K562 (cell line): ENCODE measurements at regions not wholly inside any gene's neighbourhood (a gene's known extent, or its start where the extent isn't known, plus 50 kb on each side); places are given as distances from the start of the nearest gene placed in this dataset.

Experiments used
- ATAC-seq: fragments of 200-7000 bp; cut with Tn5 transposase; 3 replicates; pipeline ENCODE4 v1.9.1; 2020; ENCODE audit warnings: moderate library complexity
- BruUV-seq: library from RNA; stranded (reverse); fragments of 400-500 nt; replicated peaks from 2 replicates; lab custom pipeline; 2021; lab: Mats Ljungman, UMichigan
- CTCF ChIA-PET: fragments of 300-600 bp; formaldehyde crosslinking; extraction: SDS; loops from one replicate; lab custom pipeline; 2021; ENCODE audit warnings: low intra/inter-chr PET ratio; lab: Yijun Ruan, JAX
- POLR2A ChIA-PET: fragments of 300-600, 350-650 bp; sonication (Branson Sonifier 250); formaldehyde crosslinking; extraction: SDS; loops from one replicate; lab custom pipeline; 2021; ENCODE audit warnings: antibody characterized with exemption, inconsistent platforms; lab: Yijun Ruan, JAX
- DNase-seq, 4 experiments: peaks; one replicate each; pipeline versions ENCODE4 v3.0.0 to v3.0.0-alpha.2; 2011 to 2018; ENCODE audit warnings: low spot score in 3 of 4, mixed read lengths in 3 of 4; ENCODE audit errors: extremely low read depth in 1 of 4
- FAIRE-seq: peaks from 2 replicates; lab custom pipeline; 2011; peaks lifted over from hg19 to GRCh38; lab: Jason Lieb, UNC
- H2AFZ ChIP-seq: 2 replicates; pipeline ENCODE4 v1.6.0; 2011; ENCODE audit warnings: low read depth, low read length, control low read depth, inconsistent platforms
- H3K27ac ChIP-seq: fragments of 200-600 bp; 3 replicates; pipeline ENCODE4 v1.8.0; 2011; ENCODE audit warnings: low read depth, mild to moderate bottlenecking, control low read depth, inconsistent platforms, low read length, moderate library complexity, mixed read lengths; ENCODE audit errors: extremely low read depth
- H3K27me3 ChIP-seq, 2 experiments: fragments of 300-600 bp in 1 of 2; 2 replicates in 1 of 2; 3 replicates in 1 of 2; pipeline versions ENCODE4 v1.6.0 to v1.8.0; 2011; ENCODE audit warnings: inconsistent platforms in 2 of 2, low read length in 2 of 2, mild to moderate bottlenecking in 1 of 2, mixed read lengths in 1 of 2, moderate library complexity in 1 of 2; ENCODE audit not compliant: control insufficient read depth in 2 of 2, insufficient read depth in 2 of 2
- H3K36me3 ChIP-seq: fragments of 300-600 bp; 3 replicates; pipeline ENCODE4 v1.8.0; 2011; ENCODE audit warnings: mild to moderate bottlenecking, low read length, inconsistent platforms; ENCODE audit not compliant: control insufficient read depth, insufficient read depth
- H3K4me1 ChIP-seq, 2 experiments: fragments of 200-600 bp in 1 of 2; replicated peaks in 1 of 2; 2 replicates in 1 of 2; 3 replicates in 1 of 2; pipeline versions ENCODE4 v1.5.1 to v1.8.0; 2011; ENCODE audit warnings: inconsistent platforms in 2 of 2, low read length in 2 of 2, mild to moderate bottlenecking in 1 of 2, mixed read lengths in 1 of 2, moderate library complexity in 1 of 2; ENCODE audit not compliant: control insufficient read depth in 2 of 2, insufficient read depth in 2 of 2
- H3K4me2 ChIP-seq: 2 replicates; pipeline ENCODE4 v1.6.1; 2011; ENCODE audit warnings: low read length, control low read depth, inconsistent platforms, mixed read lengths; ENCODE audit not compliant: insufficient read depth
- H3K4me3 ChIP-seq: fragments of 200-600 bp; sonication (generic), shearing (Covaris generic); 2 replicates; pipeline ENCODE4 v1.5.1; 2016; ENCODE audit warnings: control low read depth, inconsistent platforms
- H3K79me2 ChIP-seq: fragments of 200-600 bp; 3 replicates; pipeline ENCODE4 v1.8.0; 2011; ENCODE audit warnings: low read length, inconsistent platforms; ENCODE audit not compliant: control insufficient read depth, insufficient read depth
- H3K9ac ChIP-seq, 2 experiments: 2 replicates each; pipeline versions ENCODE4 v1.6.0 to v1.6.1; 2011; ENCODE audit warnings: low read depth in 2 of 2, low read length in 2 of 2, control low read depth in 1 of 2, inconsistent platforms in 1 of 2, mild to moderate bottlenecking in 1 of 2, mixed read lengths in 1 of 2; ENCODE audit not compliant: insufficient read depth in 1 of 2
- H3K9me1 ChIP-seq: one replicate; pipeline ENCODE4 v1.6.0; 2011; ENCODE audit warnings: inconsistent platforms, mild to moderate bottlenecking, low read length, moderate library complexity; ENCODE audit not compliant: control insufficient read depth, insufficient read depth
- H3K9me3 ChIP-seq: replicated peaks from 2 replicates; pipeline ENCODE4 v1.5.1; 2011; ENCODE audit warnings: low read depth, low read length, inconsistent platforms; ENCODE audit not compliant: control insufficient read depth, insufficient read depth
- H4K20me1 ChIP-seq: replicated peaks from 2 replicates; pipeline ENCODE4 v1.6.1; 2011; ENCODE audit warnings: low read length, inconsistent platforms, mixed read lengths; ENCODE audit not compliant: control insufficient read depth, insufficient read depth
- ATF7 ChIP-seq: fragments of 450-650 bp; IDR thresholded peaks from 2 replicates; pipeline ENCODE4 v1.7.1; 2014; ENCODE audit warnings: mild to moderate bottlenecking, moderate library complexity
- DMBX1 ChIP-seq: fragments of 250-450 bp; sonication (Bioruptor Pico); IDR thresholded peaks from 2 replicates; pipeline ENCODE4 v1.8.0; 2022; ENCODE audit warnings: inconsistent platforms, mild to moderate bottlenecking, moderate library complexity, borderline replicate concordance
- EZH2 ChIP-seq: IDR thresholded peaks from 2 replicates; pipeline ENCODE4 v1.6.1; 2012; ENCODE audit warnings: low read depth, mild to moderate bottlenecking, inconsistent platforms, low read length, borderline replicate concordance
- FUS ChIP-seq: fragments of 200-400 bp; formaldehyde crosslinking; optimal IDR thresholded peaks from 2 replicates; pipeline ENCODE3; 2017; ENCODE audit warnings: low read depth, low read length
- GABPA ChIP-seq: fragments of 200-800 bp; sonication (Bioruptor generic); conservative IDR thresholded peaks from 2 replicates; pipeline ENCODE4 v1.6.1; 2016; ENCODE audit warnings: low read depth, missing genetic modification characterization, missing compliant biosample characterization
- SOX6 ChIP-seq: fragments of 450-650 bp; IDR thresholded peaks from 2 replicates; pipeline ENCODE4 v1.6.1; 2014; ENCODE audit warnings: mild to moderate bottlenecking
- TBP ChIP-seq: optimal IDR thresholded peaks from 2 replicates; pipeline ENCODE3; 2011; ENCODE audit warnings: low read depth, low read length, improper control_type of control experiment
- USF2 ChIP-seq: sonication (generic); formaldehyde crosslinking; IDR thresholded peaks from 2 replicates; pipeline ENCODE4 v1.5.0; 2020; ENCODE audit warnings: missing genetic modification reagents
- ZNF239 ChIP-seq: fragments of 250-450 bp; sonication (Bioruptor Pico); IDR thresholded peaks from 2 replicates; pipeline ENCODE4 v1.4.0; 2020; ENCODE audit warnings: mild to moderate bottlenecking
- ZNF764 ChIP-seq: fragments of 250-450 bp; sonication (Bioruptor Pico); IDR thresholded peaks from 2 replicates; pipeline ENCODE4 v1.4.0; 2020; ENCODE audit warnings: low read depth, mild to moderate bottlenecking, moderate library complexity
- ZNF780A ChIP-seq: fragments of 250-450 bp; sonication (Bioruptor Pico); IDR thresholded peaks from 2 replicates; pipeline ENCODE4 v1.5.0; 2021; ENCODE audit warnings: mild to moderate bottlenecking
- WGBS: fragments of 100-300 bp; shearing (Covaris generic); methylation state at CpG from one replicate; pipeline ENCODE4 v1.1.6; 2016; ENCODE audit warnings: low coverage, mixed read lengths; ENCODE audit not compliant: insufficient coverage; ENCODE audit errors: missing lambda C conversion rate; 5-methylcytosine and 5-hydroxymethylcytosine counted together
- in situ Hi-C: fragments of 300-500 bp; cut with MboI; formaldehyde crosslinking; loops from 4 replicates; pipeline ENCODE4 v1.15.0; 2018; ENCODE audit warnings: inconsistent platforms, mixed read lengths
- intact Hi-C: fragments of 100-400 bp; cut with micrococcal nuclease; formaldehyde crosslinking; loops from 2 replicates; pipeline ENCODE4 v1.14.2; 2022

- no peak for TF ChIP-seq GABPA (tag)
- no peak for TF ChIP-seq EZH2
- no peak for TF ChIP-seq ZNF239
- no peak for TF ChIP-seq SOX6
- TF ChIP-seq USF2 (CRISPR knock-in tag): no peak
- no peak for TF ChIP-seq ZNF764 (CRISPR knock-in tag)
- no peak for TF ChIP-seq FUS
- TF ChIP-seq DMBX1 (CRISPR knock-in tag): no peak
Measured at GRCh38 chr7:113775804-113776203, 143.0 kb downstream of the PPP1R3A start (continued).

- in situ Hi-C loops: no loop called here
- TF ChIP-seq TBP: no peak
- TF ChIP-seq ZNF780A (CRISPR knock-in tag): no peak
- no peak for TF ChIP-seq ATF7
- intact Hi-C loops: no loop called here
- H3K79me2 ChIP-seq: no peaks in the 10 kb centered on the region
- no peaks in the 10 kb centered on the region for H3K9me1 ChIP-seq
- no peak overlapping the region for H3K4me2 ChIP-seq
- H3K4me3 ChIP-seq: no peak overlapping the region
- no peaks in the 10 kb centered on the region for H4K20me1 ChIP-seq
- no peaks in the 10 kb centered on the region for H3K4me1 ChIP-seq
- H3K27me3 ChIP-seq: no peaks in the 10 kb centered on the region
- H3K9ac ChIP-seq: no peak overlapping the region
- ATAC-seq (no peak), FAIRE-seq (no peak), DNase-seq (no peak)
- H2AFZ ChIP-seq: no peak overlapping the region
- no peaks in the 10 kb centered on the region for H3K36me3 ChIP-seq
- no peaks in the 10 kb centered on the region for H3K9me3 ChIP-seq
- 0% methylated on average over 1 of the region's 1 CpG for WGBS
- CTCF ChIA-PET: no interaction called here
- no peak overlapping the region for H3K27ac ChIP-seq
- POLR2A ChIA-PET: no interaction called here
- no TSS peak for BruUV-seq
Measured at GRCh38 chr7:113775401-113775800, 143.4 kb downstream of the PPP1R3A start.
